NCI-H128 (cell line): ENCODE measurements at regions not wholly inside any gene's neighbourhood (a gene's known extent, or its start where the extent isn't known, plus 50 kb on each side); places are given as distances from the start of the nearest gene placed in this dataset.
"Not testable (repeated sequence)": the region's sequence is repeated elsewhere in the genome, so short reads cannot be mapped to it uniquely, and the experiment has no call there.

Experiments used
- DNase-seq: peaks from one replicate; lab custom pipeline; 2025; ENCODE audit not compliant: unreplicated experiment; lab: John Stamatoyannopoulos, UW

- DNase-seq: no peak
These were observed 94.4 kb upstream of the SKAP2 start for GRCh38 chr7:26958834-26959233.

GRCh38 chr7:26955516-26955915 is 91.1 kb upstream of the SKAP2 start:
- DNase-seq: no peak

- DNase-seq: no peak
These were observed 90.6 kb upstream of the SKAP2 start for GRCh38 chr7:26954951-26955350.

GRCh38 chr7:26951407-26951950 is 87.1 kb upstream of the SKAP2 start:
- no peak for DNase-seq

- no peak for DNase-seq
These were observed 86.5 kb upstream of the SKAP2 start for GRCh38 chr7:26950889-26951288.

- DNase-seq: no peak
These were observed 84.9 kb upstream of the SKAP2 start for GRCh38 chr7:26949319-26949718.

GRCh38 chr7:26948617-26949118 is 84.3 kb upstream of the SKAP2 start:
- DNase-seq: no peak

GRCh38 chr7:26944501-26945358 is 80.3 kb upstream of the SKAP2 start:
- no peak for DNase-seq

- DNase-seq: no peak
These were observed 73.7 kb upstream of the SKAP2 start for GRCh38 chr7:26937939-26938623.

GRCh38 chr7:26937306-26937705 is 72.9 kb upstream of the SKAP2 start:
- no peak for DNase-seq

- not testable (repeated sequence) for DNase-seq
These were observed 68.2 kb upstream of the SKAP2 start for GRCh38 chr7:26932616-26933015.

- no peak for DNase-seq
These were observed 66.5 kb upstream of the SKAP2 start for GRCh38 chr7:26930845-26931244.

- DNase-seq: no peak
These were observed 65.8 kb upstream of the SKAP2 start for GRCh38 chr7:26930201-26930600.

- DNase-seq: no peak
These were observed 64.4 kb upstream of the SKAP2 start for GRCh38 chr7:26928703-26929347.

GRCh38 chr7:26925768-26926167 is 61.4 kb upstream of the SKAP2 start:
- DNase-seq: no peak

GRCh38 chr7:26924149-26924767 is 59.9 kb upstream of the SKAP2 start:
- no peak for DNase-seq

- DNase-seq: no peak
These were observed 55.6 kb upstream of the SKAP2 start for GRCh38 chr7:26919906-26920493.

GRCh38 chr7:26918241-26918640 is 53.9 kb upstream of the SKAP2 start:
- DNase-seq: no peak

- DNase-seq: no peak
These were observed 52.5 kb upstream of the SKAP2 start for GRCh38 chr7:26916779-26917320.

- no peak for DNase-seq
These were observed 51.9 kb upstream of the SKAP2 start for GRCh38 chr7:26916336-26916735.
